ENCODE measurements at regions not wholly inside any gene's neighbourhood (a gene's known extent, or its start where the extent isn't known, plus 50 kb on each side); places are given as distances from the start of the nearest gene placed in this dataset.

- Histone ChIP-seq H3K4me3 (no peak overlapping the region), H3K27ac (no peak overlapping the region), H3K36me3 (no peaks in the 10 kb centered on the region), H3K9me3 (no peaks in the 10 kb centered on the region), H3K4me1 (ENCODE audit: insufficient read depth) (no peaks in the 10 kb centered on the region), H3K27me3 (no peaks in the 10 kb centered on the region)
- no peak for TF ChIP-seq POLR2A (IDR thresholded peaks at IDR 0.05)
- no peak for TF ChIP-seq CTCF (IDR thresholded peaks at IDR 0.05)
- TF ChIP-seq EP300 (IDR thresholded peaks at IDR 0.05): no peak
- 72 to 77% (median 76%) methylated on average over 15 of the region's 15 CpGs for WGBS, 3 donors
- no peak for DNase-seq
- intact Hi-C loops (cut with DNase I): no loop called here
Measured at GRCh38 chr4:24121395-24122175, 231.7 kb upstream of the PPARGC1A start.

GRCh38 chr4:24117975-24118374, 228.1 kb upstream of the PPARGC1A start:
- H3K9me3 ChIP-seq: no peaks in the 10 kb centered on the region
- no peak for DNase-seq
- no peaks in the 10 kb centered on the region for H3K27me3 ChIP-seq
- no peak overlapping the region for H3K27ac ChIP-seq
- no peaks in the 10 kb centered on the region for H3K36me3 ChIP-seq
- no peaks in the 10 kb centered on the region for H3K4me1 ChIP-seq (ENCODE audit: insufficient read depth)
- TF ChIP-seq POLR2A (IDR thresholded peaks at IDR 0.05) (no peak), EP300 (IDR thresholded peaks at IDR 0.05) (no peak), CTCF (IDR thresholded peaks at IDR 0.05) (no peak)
- WGBS, 3 donors: 42 to 45% (median 45%) methylated on average over 8 of the region's 8 CpGs
- intact Hi-C loops (cut with DNase I): no loop called here
- H3K4me3 ChIP-seq: no peak overlapping the region

- H3K9me3 ChIP-seq: no peaks in the 10 kb centered on the region
- 59 to 68% (median 62%) methylated on average over 3 of the region's 3 CpGs for WGBS, 3 donors
- TF ChIP-seq CTCF (IDR thresholded peaks at IDR 0.05) (no peak), POLR2A (IDR thresholded peaks at IDR 0.05) (no peak), EP300 (IDR thresholded peaks at IDR 0.05) (no peak)
- no peak for DNase-seq
- no peaks in the 10 kb centered on the region for H3K27me3 ChIP-seq
- no peak overlapping the region for H3K27ac ChIP-seq
- no peak overlapping the region for H3K4me3 ChIP-seq
- intact Hi-C loops (cut with DNase I): no loop called here
- H3K4me1 ChIP-seq (ENCODE audit: insufficient read depth): no peaks in the 10 kb centered on the region
- no peaks in the 10 kb centered on the region for H3K36me3 ChIP-seq
Measured at GRCh38 chr4:24116107-24116506, 226.3 kb upstream of the PPARGC1A start.

GRCh38 chr4:24114919-24115500, 225.2 kb upstream of the PPARGC1A start:
- H3K27me3 ChIP-seq: no peaks in the 10 kb centered on the region
- DNase-seq: no peak
- no peak overlapping the region for H3K27ac ChIP-seq
- H3K4me3 ChIP-seq: no peak overlapping the region
- no peaks in the 10 kb centered on the region for H3K36me3 ChIP-seq
- intact Hi-C loops (cut with DNase I): no loop called here
- H3K9me3 ChIP-seq: no peaks in the 10 kb centered on the region
- no peaks in the 10 kb centered on the region for H3K4me1 ChIP-seq (ENCODE audit: insufficient read depth)
- TF ChIP-seq EP300 (IDR thresholded peaks at IDR 0.05) (no peak), CTCF (IDR thresholded peaks at IDR 0.05) (no peak), POLR2A (IDR thresholded peaks at IDR 0.05) (no peak)
- WGBS, 3 donors: 74 to 78% (median 77%) methylated on average over 8 of the region's 8 CpGs

All from ovary (tissue), 7 donors.